Activated T-cell treated with anti-CD3 and anti-CD28 coated beads for 24 hours (primary cell): ENCODE measurements at regions not wholly inside any gene's neighbourhood (a gene's known extent, or its start where the extent isn't known, plus 50 kb on each side); places are given as distances from the start of the nearest gene placed in this dataset.

ENCODE experiments used
- DNase-seq: peaks from one replicate; pipeline ENCODE4 v3.0.0-alpha.2; 2020; ENCODE audit warnings: low read depth

- no peak for DNase-seq
Observed at GRCh38 chr11:122523846-122524805, 131.4 kb upstream of the UBASH3B start.

- no peak for DNase-seq
Observed at GRCh38 chr11:122521626-122522025, 133.9 kb upstream of the UBASH3B start.

- DNase-seq: no peak
Observed at GRCh38 chr11:122517403-122518379, 137.8 kb upstream of the UBASH3B start.

- no peak for DNase-seq
Observed at GRCh38 chr11:122516686-122517085, 138.8 kb upstream of the UBASH3B start.

GRCh38 chr11:122513997-122514396 lies 141.5 kb upstream of the UBASH3B start:
- DNase-seq: no peak

- no peak for DNase-seq
Observed at GRCh38 chr11:122513328-122513727, 142.2 kb upstream of the UBASH3B start.

GRCh38 chr11:122512688-122513087 lies 142.8 kb upstream of the UBASH3B start:
- no peak for DNase-seq

GRCh38 chr11:122509899-122510298 lies 145.6 kb upstream of the UBASH3B start:
- no peak for DNase-seq

- DNase-seq: no peak
Observed at GRCh38 chr11:122509091-122509490, 146.4 kb upstream of the UBASH3B start.

- DNase-seq: peak; percentile 45
Observed at GRCh38 chr11:122505304-122506006, 150.1 kb upstream of the UBASH3B start.

GRCh38 chr11:122494221-122494620 lies 161.3 kb upstream of the UBASH3B start:
- no peak for DNase-seq

GRCh38 chr11:122491509-122491908 lies 164.0 kb upstream of the UBASH3B start:
- DNase-seq: no peak

- DNase-seq: no peak
Observed at GRCh38 chr11:122488892-122489706, 166.4 kb upstream of the UBASH3B start.

- no peak for DNase-seq
Observed at GRCh38 chr11:122487669-122488068, 167.9 kb upstream of the UBASH3B start.

- no peak for DNase-seq
Observed at GRCh38 chr11:122486793-122487495, 168.6 kb upstream of the UBASH3B start.

GRCh38 chr11:122478986-122479385 lies 176.5 kb upstream of the UBASH3B start:
- no peak for DNase-seq

GRCh38 chr11:122468965-122469364 lies 186.6 kb upstream of the UBASH3B start:
- DNase-seq: no peak

GRCh38 chr11:122463530-122463929 lies 192.0 kb upstream of the UBASH3B start:
- no peak for DNase-seq

- no peak for DNase-seq
Observed at GRCh38 chr11:122459064-122459463, 196.5 kb upstream of the UBASH3B start.

- DNase-seq: no peak
Observed at GRCh38 chr11:122453586-122453985, 201.9 kb upstream of the UBASH3B start.
